ENCODE measurements at regions not wholly inside any gene's neighbourhood (a gene's known extent, or its start where the extent isn't known, plus 50 kb on each side); places are given as distances from the start of the nearest gene placed in this dataset.

DNA sequence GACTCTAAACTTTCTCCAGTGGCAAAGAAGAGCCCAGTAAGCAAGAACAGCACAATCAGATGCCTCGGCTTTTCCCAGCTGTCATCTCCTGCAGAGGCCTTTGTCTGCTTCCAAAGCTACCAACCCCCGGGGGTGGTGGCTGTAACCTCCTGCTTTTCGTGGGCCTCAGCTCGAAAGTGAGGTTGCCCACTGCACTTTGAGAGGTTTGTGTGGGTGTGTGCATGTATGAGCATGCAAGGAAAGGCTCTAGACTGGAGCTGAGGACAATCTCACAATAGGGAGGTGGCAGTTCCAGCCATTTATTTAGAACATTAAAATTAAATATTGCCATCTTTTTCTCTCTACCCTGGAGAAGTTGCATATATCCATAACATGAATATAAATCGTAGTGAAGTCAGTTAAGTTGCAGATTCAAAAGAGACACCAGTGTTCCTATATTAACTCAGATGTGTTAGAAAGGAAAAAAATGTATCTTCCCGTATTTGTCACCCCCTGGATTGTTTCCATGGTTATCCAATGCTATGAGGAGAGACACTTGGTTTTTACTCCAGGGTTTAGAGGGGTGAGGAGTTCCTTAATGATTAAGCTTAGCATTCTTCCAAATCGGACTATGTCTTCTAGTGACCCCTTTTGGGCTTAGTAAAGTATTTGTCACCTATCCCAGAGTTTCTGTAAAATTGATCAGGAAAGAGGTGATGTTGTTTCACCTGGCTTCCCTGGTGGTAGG, 781.1 kb downstream of the INHBA start:
- no peak for DNase-seq

DNA sequence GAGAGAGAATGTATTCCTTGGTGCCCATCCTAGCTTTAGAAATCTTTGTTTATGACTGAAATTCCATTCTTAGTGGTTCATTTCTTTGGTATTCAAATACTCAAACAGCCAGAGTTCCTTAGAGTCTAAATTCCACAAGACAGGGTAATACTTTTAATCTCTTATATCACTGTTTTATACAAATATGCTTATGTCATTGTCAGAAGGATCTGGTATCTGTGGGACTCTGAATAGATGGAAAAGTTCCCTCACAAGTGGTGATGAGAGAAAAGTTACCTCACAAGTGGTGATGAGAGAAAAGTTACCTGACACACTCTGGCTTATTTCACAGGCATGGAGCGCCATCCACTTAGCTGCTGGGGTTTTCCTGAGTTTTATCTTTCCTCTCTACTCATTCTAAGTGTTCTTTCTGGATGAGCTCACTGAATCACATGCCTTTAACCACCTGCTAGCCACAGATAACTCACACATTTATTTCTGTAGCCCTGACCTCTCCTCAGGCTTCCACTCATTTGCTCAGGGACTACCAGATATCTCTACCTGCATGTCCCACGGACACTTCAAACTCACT, 784.0 kb downstream of the SUGCT start:
- DNase-seq = peak; percentile 38

DNA sequence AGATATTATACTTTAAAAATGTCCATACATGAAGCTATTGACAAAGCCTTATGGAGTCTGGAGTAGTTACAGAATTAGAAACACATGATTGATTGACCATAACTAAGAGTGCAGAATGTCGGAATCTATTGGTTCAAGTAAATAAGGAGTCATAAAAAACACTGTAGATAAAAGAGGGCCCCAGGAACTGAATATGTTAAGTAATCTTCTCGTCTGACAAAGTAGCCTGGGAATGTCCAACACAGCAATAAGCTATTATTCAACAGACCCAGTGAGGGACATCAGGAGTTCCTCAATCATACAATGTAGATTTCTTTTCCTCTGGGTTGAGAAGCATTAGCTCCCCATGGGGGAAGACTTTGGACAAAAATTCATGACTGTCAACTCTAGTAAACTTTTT, 782.0 kb downstream of the SUGCT start:
- no peak for DNase-seq

DNA sequence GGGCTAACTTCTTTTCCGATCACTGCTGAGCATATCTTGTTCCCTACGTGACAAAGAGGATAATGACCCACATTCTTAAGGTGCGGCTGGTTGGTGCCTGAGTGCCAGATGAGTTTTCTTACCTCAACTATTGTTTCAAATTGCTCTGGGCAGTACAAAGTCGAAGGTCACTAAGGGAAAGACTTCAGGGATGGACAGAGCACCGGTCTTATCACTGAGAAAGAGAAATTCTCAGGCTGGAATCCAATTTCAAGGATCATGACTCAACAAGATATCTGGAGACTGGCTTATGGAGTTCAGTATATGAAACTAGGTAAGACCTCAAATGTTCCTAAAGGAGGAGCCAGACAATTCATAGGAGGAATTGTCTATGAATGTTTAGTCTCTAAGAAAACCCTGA, 780.3 kb downstream of the SUGCT start:
- no peak for DNase-seq

Data from tongue (tissue), 1 donor.